SK-N-SH (cell line): ENCODE measurements at regions not wholly inside any gene's neighbourhood (a gene's known extent, or its start where the extent isn't known, plus 50 kb on each side); places are given as distances from the start of the nearest gene placed in this dataset.

Experiments
- CTCF ChIA-PET: fragments of 300-600, 350-600 bp; formaldehyde crosslinking; extraction: SDS; loops from one replicate; lab custom pipeline; 2021; lab: Yijun Ruan, JAX
- POLR2A ChIA-PET: fragments of 350-600 bp; sonication (Branson Sonifier 250); formaldehyde crosslinking; extraction: SDS; loops from one replicate; lab custom pipeline; 2020; ENCODE audit warnings: antibody characterized with exemption, inconsistent platforms; lab: Yijun Ruan, JAX
- DNase-seq: peaks from one replicate; pipeline ENCODE4 v3.0.0; 2012
- H2AFZ ChIP-seq: fragments of 200-600 bp; sonication (generic); 2 replicates; pipeline ENCODE4 v1.8.1; 2016; ENCODE audit warnings: antibody characterized with exemption, mild to moderate bottlenecking, low read depth
- H3F3A ChIP-seq: fragments of 200-600 bp; sonication (generic); replicated peaks from 2 replicates; pipeline ENCODE3; 2016; ENCODE audit warnings: antibody characterized with exemption, mild to moderate bottlenecking; ENCODE audit not compliant: insufficient read depth
- H3K27ac ChIP-seq, 2 experiments: fragments of 200-500 bp in 1 of 2; fragments of 200-600 bp in 1 of 2; sonication (Bioruptor generic) in 1 of 2; sonication (generic), shearing (Covaris generic) in 1 of 2; 2 replicates each; pipeline versions ENCODE4 v1.5.1 to v1.6.1; 2014 to 2016; ENCODE audit warnings: low read depth in 2 of 2, inconsistent platforms in 1 of 2, low read length in 1 of 2, mild to moderate bottlenecking in 1 of 2, mixed read lengths in 1 of 2
- H3K27me3 ChIP-seq: fragments of 200-600 bp; sonication (generic), shearing (Covaris generic); 2 replicates; pipeline ENCODE4 v1.6.1; 2016; ENCODE audit warnings: mixed run types; ENCODE audit not compliant: insufficient read depth
- H3K36me3 ChIP-seq, 2 experiments: fragments of 200-500 bp in 1 of 2; fragments of 200-600 bp in 1 of 2; sonication (Bioruptor generic) in 1 of 2; sonication (generic) in 1 of 2; replicated peaks in 1 of 2; 2 replicates each; pipeline versions ENCODE3 to v1.5.1; 2014 to 2016; ENCODE audit warnings: low read length in 1 of 2, mild to moderate bottlenecking in 1 of 2; ENCODE audit not compliant: insufficient read depth in 2 of 2, control insufficient read depth in 1 of 2
- H3K4me1 ChIP-seq, 2 experiments: fragments of 200-500 bp in 1 of 2; fragments of 200-600 bp in 1 of 2; sonication (Bioruptor generic) in 1 of 2; sonication (generic), shearing (Covaris generic) in 1 of 2; 2 replicates each; pipeline versions ENCODE4 v1.5.1 to v1.6.1; 2014 to 2016; ENCODE audit warnings: low read depth in 1 of 2, low read length in 1 of 2, mixed run types in 1 of 2; ENCODE audit not compliant: insufficient read depth in 2 of 2, control insufficient read depth in 1 of 2
- H3K4me2 ChIP-seq: fragments of 200-600 bp; sonication (generic), shearing (Covaris generic); 2 replicates; pipeline ENCODE4 v1.6.1; 2017; ENCODE audit warnings: mixed run types
- H3K4me3 ChIP-seq, 2 experiments: fragments of 200-500 bp in 1 of 2; fragments of 200-600 bp in 1 of 2; sonication (Bioruptor generic) in 1 of 2; sonication (generic), shearing (Covaris generic) in 1 of 2; 2 replicates each; pipeline versions ENCODE4 v1.5.1 to v1.8.1; 2014 to 2016; ENCODE audit warnings: low read depth in 2 of 2, inconsistent platforms in 1 of 2, low read length in 1 of 2, mild to moderate bottlenecking in 1 of 2, mixed read lengths in 1 of 2, moderate library complexity in 1 of 2
- H3K79me2 ChIP-seq: fragments of 200-600 bp; sonication (generic); 2 replicates; pipeline ENCODE4 v1.8.1; 2017; ENCODE audit warnings: mild to moderate bottlenecking; ENCODE audit not compliant: insufficient read depth
- H3K9ac ChIP-seq: fragments of 200-600 bp; sonication (generic); 2 replicates; pipeline ENCODE4 v1.6.1; 2017; ENCODE audit warnings: mixed run types
- H3K9me2 ChIP-seq: fragments of 200-600 bp; sonication (generic); 2 replicates; pipeline ENCODE4 v1.6.1; 2017; ENCODE audit warnings: mixed run types
- H3K9me3 ChIP-seq: fragments of 200-600 bp; sonication (generic); 2 replicates; pipeline ENCODE4 v1.6.1; 2017; ENCODE audit warnings: mixed run types, mild to moderate bottlenecking, moderate library complexity
- H4K20me1 ChIP-seq: fragments of 200-600 bp; sonication (generic); 2 replicates; pipeline ENCODE4 v1.6.1; 2017; ENCODE audit warnings: mild to moderate bottlenecking, mixed run types; ENCODE audit not compliant: insufficient read depth
- EZH2phosphoT487 ChIP-seq: fragments of 200-600 bp; sonication (generic); IDR thresholded peaks from 2 replicates; pipeline ENCODE4 v1.6.1; 2017; ENCODE audit warnings: low read depth, mixed run types, mild to moderate bottlenecking, antibody characterized with exemption, moderate library complexity, borderline replicate concordance
- FOSL2 ChIP-seq: IDR thresholded peaks from 2 replicates; pipeline ENCODE4 v1.4.0; 2012; ENCODE audit warnings: low read depth, mild to moderate bottlenecking, moderate library complexity, borderline replicate concordance
- GATA2 ChIP-seq: sonication (generic); formaldehyde crosslinking; IDR thresholded peaks from 2 replicates; pipeline ENCODE4 v1.5.0; 2020; ENCODE audit warnings: mild to moderate bottlenecking, missing genetic modification reagents
- NFIC ChIP-seq: IDR thresholded peaks from 2 replicates; pipeline ENCODE4 v1.4.0; 2012; ENCODE audit warnings: borderline replicate concordance
- RCOR1 ChIP-seq: fragments of 150-350 bp; IDR thresholded peaks from 2 replicates; pipeline ENCODE4 v1.6.1; 2017; ENCODE audit warnings: antibody characterized with exemption, low read length
- RXRA ChIP-seq: IDR thresholded peaks from 2 replicates; pipeline ENCODE4 v1.4.0; 2012; ENCODE audit warnings: low read depth, mild to moderate bottlenecking, borderline replicate concordance
- SIN3A ChIP-seq: IDR thresholded peaks from 2 replicates; pipeline ENCODE4 v1.6.1; 2012; ENCODE audit warnings: low read depth, mild to moderate bottlenecking, low read length, moderate library complexity, borderline replicate concordance
- TAF1 ChIP-seq: IDR thresholded peaks from 2 replicates; pipeline ENCODE4 v1.6.1; 2012; ENCODE audit warnings: low read depth, mild to moderate bottlenecking, low read length, moderate library complexity, borderline replicate concordance
- TCF12 ChIP-seq: IDR thresholded peaks from 2 replicates; pipeline ENCODE4 v1.4.0; 2012
- YY1 ChIP-seq: IDR thresholded peaks from 2 replicates; pipeline ENCODE4 v1.4.0; 2012; ENCODE audit warnings: low read depth, mild to moderate bottlenecking
- WGBS: methylation state at CpG from one replicate; pipeline ENCODE4 v1.1.6; 2017; ENCODE audit warnings: low lambda C conversion rate; 5-methylcytosine and 5-hydroxymethylcytosine counted together
- TF ChIP-seq, protein P1 (sequence below): IDR thresholded peaks from 2 replicates; pipeline ENCODE4 v1.4.0; 2012; ENCODE audit warnings: low read depth, borderline replicate concordance
- TF ChIP-seq, protein P2 (sequence below): IDR thresholded peaks from 2 replicates; pipeline ENCODE4; 2012
- TF ChIP-seq, protein P3 (sequence below): fragments of 150-350 bp; IDR thresholded peaks from 2 replicates; pipeline ENCODE4 v1.6.1; 2016; ENCODE audit warnings: mild to moderate bottlenecking, low read depth, low read length
- TF ChIP-seq, protein P4 (sequence below): fragments of 200-600 bp; sonication (generic); IDR thresholded peaks from 2 replicates; pipeline ENCODE4 v1.6.1; 2017; ENCODE audit warnings: antibody characterized with exemption, mild to moderate bottlenecking, moderate library complexity
- TF ChIP-seq, protein P5 (sequence below): IDR thresholded peaks from 2 replicates; pipeline ENCODE4 v1.4.0; 2012; ENCODE audit warnings: low read depth, borderline replicate concordance

DNA sequence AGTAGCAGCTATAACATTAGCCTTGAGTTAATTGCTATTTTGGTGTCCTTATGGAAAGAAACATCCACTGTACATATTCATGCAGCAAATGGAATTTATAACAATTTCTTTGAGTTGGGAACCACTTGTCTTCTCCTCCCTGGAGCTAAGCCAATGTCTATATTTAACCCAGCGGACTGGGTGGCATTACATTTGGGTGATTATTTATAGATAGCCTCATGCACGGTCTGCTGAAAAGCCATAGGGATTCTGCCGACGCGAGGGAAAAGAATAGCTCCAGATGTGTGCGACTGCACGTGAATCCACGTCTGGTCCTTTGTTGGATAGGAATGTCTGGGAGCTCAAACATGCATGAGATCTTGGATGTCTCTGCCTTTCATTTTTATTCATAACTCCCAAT, 157.5 kb upstream of the BRINP1 start:
- Histone ChIP-seq H3K9me2 (no peaks in the 10 kb centered on the region), H3K79me2 (no peaks in the 10 kb centered on the region), H3K9me3 (no peaks in the 10 kb centered on the region), H3K27me3 (no peaks in the 10 kb centered on the region), H2AFZ (no peak overlapping the region), H3K4me1 (no peaks in the 10 kb centered on the region), H3K36me3 (no peaks in the 10 kb centered on the region), H3K4me2 (no peak overlapping the region), H3K27ac (no peak overlapping the region), H3K4me3 (no peak overlapping the region), H4K20me1 (no peaks in the 10 kb centered on the region), H3F3A (no peaks in the 10 kb centered on the region), H3K9ac (no peak overlapping the region)
- ChIA-PET CTCF (interaction anchor here (0.7 to 1.3 kb wide), 2 partner anchors 30 to 442 kb away, joined by 3 to 4 read pairs; no protein-coding TSS in a partner anchor), POLR2A (no interaction called here)
- no peak for TF ChIP-seq GATA2 (CRISPR knock-in tag)
- 56% methylated on average over 8 of the region's 8 CpGs for WGBS
- DNase-seq, result no peak

DNA sequence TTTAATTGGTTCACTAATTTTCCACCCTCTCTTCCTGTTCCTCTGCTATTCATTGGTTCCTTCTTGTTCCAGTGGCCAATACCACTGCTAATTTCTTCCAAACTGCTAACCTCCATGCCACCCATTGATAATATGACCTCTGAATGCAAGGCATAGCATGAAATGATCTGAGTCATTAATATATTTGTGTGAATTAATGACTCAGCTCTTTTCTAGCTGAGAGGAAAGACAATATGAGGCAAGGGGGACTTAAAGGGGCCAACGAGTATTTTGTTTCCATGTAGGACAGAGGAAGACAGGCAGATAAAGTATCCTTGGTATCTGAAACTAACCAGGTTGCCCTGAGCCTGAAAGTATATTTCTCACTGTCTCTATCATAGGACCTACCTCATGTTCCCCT, 154.3 kb upstream of the BRINP1 start:
- DNase-seq, result no peak
- Histone ChIP-seq H3K36me3 (no peaks in the 10 kb centered on the region), H3K4me1 (no peaks in the 10 kb centered on the region), H3K9me3 (no peaks in the 10 kb centered on the region), H3K9me2 (no peaks in the 10 kb centered on the region), H3K27me3 (no peaks in the 10 kb centered on the region), H3K4me3 (no peak overlapping the region), H4K20me1 (no peaks in the 10 kb centered on the region), H2AFZ (no peak overlapping the region), H3K27ac (no peak overlapping the region), H3K4me2 (no peak overlapping the region), H3K79me2 (no peaks in the 10 kb centered on the region), H3F3A (no peaks in the 10 kb centered on the region), H3K9ac (no peak overlapping the region)
- TF ChIP-seq, protein P1, sequence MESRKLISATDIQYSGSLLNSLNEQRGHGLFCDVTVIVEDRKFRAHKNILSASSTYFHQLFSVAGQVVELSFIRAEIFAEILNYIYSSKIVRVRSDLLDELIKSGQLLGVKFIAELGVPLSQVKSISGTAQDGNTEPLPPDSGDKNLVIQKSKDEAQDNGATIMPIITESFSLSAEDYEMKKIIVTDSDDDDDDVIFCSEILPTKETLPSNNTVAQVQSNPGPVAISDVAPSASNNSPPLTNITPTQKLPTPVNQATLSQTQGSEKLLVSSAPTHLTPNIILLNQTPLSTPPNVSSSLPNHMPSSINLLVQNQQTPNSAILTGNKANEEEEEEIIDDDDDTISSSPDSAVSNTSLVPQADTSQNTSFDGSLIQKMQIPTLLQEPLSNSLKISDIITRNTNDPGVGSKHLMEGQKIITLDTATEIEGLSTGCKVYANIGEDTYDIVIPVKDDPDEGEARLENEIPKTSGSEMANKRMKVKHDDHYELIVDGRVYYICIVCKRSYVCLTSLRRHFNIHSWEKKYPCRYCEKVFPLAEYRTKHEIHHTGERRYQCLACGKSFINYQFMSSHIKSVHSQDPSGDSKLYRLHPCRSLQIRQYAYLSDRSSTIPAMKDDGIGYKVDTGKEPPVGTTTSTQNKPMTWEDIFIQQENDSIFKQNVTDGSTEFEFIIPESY, result no peak
- TF ChIP-seq, protein P2, sequence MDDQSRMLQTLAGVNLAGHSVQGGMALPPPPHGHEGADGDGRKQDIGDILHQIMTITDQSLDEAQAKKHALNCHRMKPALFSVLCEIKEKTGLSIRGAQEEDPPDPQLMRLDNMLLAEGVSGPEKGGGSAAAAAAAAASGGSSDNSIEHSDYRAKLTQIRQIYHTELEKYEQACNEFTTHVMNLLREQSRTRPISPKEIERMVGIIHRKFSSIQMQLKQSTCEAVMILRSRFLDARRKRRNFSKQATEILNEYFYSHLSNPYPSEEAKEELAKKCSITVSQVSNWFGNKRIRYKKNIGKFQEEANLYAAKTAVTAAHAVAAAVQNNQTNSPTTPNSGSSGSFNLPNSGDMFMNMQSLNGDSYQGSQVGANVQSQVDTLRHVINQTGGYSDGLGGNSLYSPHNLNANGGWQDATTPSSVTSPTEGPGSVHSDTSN, result no peak
- TF ChIP-seq SIN3A, result no peak
- no peak for TF ChIP-seq GATA2 (CRISPR knock-in tag)
- TF ChIP-seq NFIC, result no peak
- no peak for TF ChIP-seq TCF12
- TF ChIP-seq, protein P3, sequence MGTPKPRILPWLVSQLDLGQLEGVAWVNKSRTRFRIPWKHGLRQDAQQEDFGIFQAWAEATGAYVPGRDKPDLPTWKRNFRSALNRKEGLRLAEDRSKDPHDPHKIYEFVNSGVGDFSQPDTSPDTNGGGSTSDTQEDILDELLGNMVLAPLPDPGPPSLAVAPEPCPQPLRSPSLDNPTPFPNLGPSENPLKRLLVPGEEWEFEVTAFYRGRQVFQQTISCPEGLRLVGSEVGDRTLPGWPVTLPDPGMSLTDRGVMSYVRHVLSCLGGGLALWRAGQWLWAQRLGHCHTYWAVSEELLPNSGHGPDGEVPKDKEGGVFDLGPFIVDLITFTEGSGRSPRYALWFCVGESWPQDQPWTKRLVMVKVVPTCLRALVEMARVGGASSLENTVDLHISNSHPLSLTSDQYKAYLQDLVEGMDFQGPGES, result no peak
- no peak for TF ChIP-seq YY1
- TF ChIP-seq, protein P4, sequence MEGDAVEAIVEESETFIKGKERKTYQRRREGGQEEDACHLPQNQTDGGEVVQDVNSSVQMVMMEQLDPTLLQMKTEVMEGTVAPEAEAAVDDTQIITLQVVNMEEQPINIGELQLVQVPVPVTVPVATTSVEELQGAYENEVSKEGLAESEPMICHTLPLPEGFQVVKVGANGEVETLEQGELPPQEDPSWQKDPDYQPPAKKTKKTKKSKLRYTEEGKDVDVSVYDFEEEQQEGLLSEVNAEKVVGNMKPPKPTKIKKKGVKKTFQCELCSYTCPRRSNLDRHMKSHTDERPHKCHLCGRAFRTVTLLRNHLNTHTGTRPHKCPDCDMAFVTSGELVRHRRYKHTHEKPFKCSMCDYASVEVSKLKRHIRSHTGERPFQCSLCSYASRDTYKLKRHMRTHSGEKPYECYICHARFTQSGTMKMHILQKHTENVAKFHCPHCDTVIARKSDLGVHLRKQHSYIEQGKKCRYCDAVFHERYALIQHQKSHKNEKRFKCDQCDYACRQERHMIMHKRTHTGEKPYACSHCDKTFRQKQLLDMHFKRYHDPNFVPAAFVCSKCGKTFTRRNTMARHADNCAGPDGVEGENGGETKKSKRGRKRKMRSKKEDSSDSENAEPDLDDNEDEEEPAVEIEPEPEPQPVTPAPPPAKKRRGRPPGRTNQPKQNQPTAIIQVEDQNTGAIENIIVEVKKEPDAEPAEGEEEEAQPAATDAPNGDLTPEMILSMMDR, result no peak
- no peak for TF ChIP-seq TAF1
- TF ChIP-seq, protein P5, sequence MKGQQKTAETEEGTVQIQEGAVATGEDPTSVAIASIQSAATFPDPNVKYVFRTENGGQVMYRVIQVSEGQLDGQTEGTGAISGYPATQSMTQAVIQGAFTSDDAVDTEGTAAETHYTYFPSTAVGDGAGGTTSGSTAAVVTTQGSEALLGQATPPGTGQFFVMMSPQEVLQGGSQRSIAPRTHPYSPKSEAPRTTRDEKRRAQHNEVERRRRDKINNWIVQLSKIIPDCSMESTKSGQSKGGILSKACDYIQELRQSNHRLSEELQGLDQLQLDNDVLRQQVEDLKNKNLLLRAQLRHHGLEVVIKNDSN, result no peak
- TF ChIP-seq RXRA, result no peak
- no peak for TF ChIP-seq EZH2phosphoT487
- TF ChIP-seq RCOR1, result no peak
- TF ChIP-seq FOSL2, result no peak
- ChIA-PET CTCF (interaction anchor here (1.3 kb wide), 1 partner anchor 41 kb away, joined by 3 read pairs; no protein-coding TSS in a partner anchor), POLR2A (no interaction called here)
- WGBS, result 10% methylated on average over 1 of the region's 1 CpG
